ENCODE measurements at regions not wholly inside any gene's neighbourhood (a gene's known extent, or its start where the extent isn't known, plus 50 kb on each side); places are given as distances from the start of the nearest gene placed in this dataset.
"Not testable (repeated sequence)": the region's sequence is repeated elsewhere in the genome, so short reads cannot be mapped to it uniquely, and the experiment has no call there.

DNA sequence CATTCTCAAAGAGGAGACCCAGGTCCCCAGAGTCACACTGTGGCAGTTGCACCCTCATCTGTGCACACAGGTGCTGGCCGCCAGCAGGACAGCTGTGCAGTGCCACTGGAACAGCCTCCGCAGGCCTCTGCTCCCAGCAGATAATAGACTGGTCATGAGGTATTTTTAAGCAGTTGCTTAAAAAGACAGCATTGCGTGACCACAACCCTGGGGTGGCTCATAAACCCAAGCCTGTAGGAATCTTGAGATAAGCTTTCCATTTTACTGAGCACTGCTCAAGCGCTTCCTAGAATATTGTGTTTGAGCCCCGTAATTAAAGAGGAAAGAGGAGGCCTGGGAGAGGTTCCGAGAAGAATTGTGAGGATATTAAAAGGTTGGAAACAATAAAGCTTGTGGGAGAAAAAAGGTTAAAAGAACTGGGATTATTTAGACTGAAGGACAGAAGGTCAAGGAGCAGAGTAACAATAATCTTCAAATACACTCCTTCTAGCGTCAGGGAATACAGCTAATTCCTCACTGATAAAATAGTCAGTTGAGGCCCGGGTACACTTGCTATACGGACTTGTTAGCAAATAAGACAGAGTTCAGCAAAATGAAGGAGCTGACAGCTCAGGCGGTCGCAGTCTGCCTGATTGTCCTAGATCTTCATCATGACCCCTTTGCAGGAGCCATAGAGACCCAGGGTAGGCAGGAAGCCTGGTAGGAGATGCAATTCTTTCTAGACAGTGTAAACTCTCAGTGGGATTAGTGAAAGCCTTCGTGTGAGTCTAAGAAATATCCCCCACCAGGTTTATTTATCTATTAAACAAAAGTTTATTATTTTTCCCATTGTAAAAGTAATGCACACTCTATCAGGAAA, 86.2 kb upstream of the KIT start:
- in situ Hi-C loops (cut with HindIII; ENCODE audit: low sequenced_read_pairs): no loop called here

DNA sequence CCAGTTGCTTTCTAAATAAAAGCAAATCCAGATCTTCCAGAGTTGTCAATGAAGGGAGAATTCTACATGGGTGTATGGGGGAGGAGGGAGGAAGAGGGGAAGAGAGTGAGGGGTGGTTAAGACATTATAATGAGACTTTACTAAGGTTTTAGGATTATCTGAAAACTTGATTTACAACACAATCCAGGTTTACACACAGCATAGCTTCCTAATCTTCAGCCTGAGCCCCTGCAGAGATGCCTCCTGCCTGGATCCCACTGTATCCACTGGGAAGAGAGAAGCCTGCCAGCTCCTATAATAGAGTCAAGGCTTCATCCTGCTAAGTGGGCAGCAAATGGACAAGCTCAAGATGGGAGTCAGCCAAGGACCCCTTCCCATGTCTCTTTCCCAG, 85.6 kb upstream of the KIT start:
- in situ Hi-C loops (cut with HindIII; ENCODE audit: low sequenced_read_pairs): no loop called here

DNA sequence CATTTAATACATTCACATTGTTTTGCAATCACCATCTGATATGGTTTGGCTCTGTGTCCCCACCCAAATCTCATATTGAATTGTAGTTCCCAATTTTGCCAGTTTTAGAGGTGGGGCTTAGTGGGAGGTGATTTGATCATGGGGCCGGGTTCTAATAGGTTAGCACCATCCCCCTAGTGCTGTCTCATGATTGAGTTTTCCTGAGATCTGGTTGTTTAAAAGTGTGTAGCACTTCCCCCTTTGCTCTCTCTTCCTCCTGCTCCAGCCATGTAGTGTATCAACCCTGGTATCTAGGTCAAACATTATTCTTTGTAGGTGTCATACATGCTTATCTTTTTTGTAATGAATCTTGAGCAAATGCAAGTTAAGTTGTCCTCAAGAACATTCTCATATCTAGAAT, 83.3 kb upstream of the KIT start:
- in situ Hi-C loops (cut with HindIII; ENCODE audit: low sequenced_read_pairs): no loop called here

DNA sequence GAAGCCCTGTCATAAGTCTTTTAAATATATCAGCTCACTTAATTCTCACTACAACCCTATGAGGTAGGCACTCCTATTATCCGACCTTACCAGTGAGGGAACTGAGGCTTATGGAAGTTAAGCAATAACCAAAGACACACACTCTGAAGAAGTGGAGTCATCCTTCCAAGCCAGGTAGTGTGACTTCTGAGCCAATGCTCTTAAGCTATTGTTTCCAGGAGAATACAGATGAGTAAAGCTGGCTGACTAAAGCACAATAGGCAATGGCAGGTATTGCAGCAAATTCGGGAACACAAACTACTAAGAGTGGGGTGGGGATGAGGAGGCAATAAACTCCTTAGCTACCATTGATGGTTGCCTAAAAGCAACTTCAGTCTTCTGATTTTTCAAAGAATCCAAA, 81.8 kb upstream of the KIT start:
- in situ Hi-C loops (cut with HindIII; ENCODE audit: low sequenced_read_pairs): no loop called here

DNA sequence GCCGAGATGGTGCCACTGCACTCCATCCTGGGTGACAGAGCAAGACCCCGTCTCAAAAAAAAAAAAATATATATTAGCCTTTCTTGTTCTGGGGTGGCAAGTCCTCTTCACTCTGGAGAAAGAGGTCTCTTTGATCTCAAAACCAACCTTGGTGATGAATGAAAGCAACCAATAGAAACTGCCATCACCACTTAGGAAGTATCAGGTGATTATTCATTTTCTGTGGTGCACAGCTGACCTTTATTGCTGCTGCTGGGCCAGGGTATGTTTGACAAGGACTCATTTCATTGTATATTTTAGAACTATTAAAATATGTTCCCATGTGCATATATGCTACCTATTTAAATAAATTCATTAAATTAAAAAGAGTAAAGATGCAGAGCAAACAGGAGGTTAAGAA, 76.0 kb upstream of the KIT start:
- in situ Hi-C loops (cut with HindIII; ENCODE audit: low sequenced_read_pairs): no loop called here

DNA sequence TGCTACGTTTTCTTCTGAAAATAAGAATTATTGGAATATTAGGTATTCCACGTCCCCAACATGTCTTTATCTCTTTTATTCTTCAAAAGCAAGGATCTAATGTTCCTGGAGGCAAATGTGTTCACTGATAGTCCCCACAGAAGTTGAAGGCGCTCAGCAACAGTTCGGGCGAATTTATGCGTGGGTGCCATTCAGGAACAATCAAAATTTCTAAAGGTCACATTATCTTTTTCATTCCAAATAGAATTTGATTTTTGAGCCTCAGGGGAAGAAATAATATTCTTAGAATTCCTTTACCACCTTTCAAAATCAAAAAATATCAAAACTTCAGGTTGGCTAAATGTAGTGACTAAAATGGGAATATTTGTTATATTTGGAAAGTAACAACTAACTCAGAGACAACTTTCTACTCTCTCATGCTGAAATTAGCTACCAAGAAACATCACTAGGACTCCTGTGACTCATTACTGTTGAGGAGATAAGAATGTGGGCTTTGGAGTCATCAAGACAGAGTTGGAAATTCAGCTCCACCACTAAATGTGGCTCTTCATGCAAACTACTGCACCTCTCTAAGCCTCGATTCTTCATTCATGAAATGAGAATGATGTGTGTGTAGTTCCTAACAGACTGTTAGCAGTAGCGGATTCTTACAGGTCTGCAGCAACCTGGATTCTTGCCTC, 72.3 kb upstream of the KIT start:
- in situ Hi-C loops (cut with HindIII; ENCODE audit: low sequenced_read_pairs): no loop called here

DNA sequence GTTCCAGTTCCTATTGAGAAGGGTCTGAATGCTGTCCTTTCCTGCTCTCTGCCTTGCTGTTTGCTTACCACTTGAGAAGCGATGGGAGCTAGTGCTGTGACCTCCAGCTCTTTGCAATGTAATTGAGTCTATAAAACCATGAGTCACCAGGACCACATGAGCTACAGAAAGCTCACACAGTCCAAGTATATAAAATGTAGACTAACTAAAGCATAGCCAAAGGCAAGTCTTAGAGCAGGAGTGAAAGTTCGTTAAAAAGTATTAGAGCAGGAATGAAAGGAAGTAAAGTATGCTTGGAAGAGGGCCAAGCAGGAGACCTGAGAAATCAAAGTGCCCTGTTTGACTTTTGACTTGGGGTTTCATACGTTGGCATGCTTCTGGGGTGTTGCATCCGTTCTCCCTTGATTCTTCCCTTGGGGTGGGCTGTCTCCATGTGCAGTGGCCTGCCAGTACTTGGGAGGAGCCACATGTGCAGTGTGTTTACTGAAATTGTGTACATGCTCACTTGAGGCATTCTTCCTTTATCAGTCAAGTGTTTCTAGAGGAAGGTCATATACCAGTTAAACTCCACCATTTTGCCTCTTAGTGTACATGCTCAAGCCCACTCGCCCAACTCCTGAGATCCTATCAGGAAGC, 71.3 kb upstream of the KIT start:
- in situ Hi-C loops (cut with HindIII; ENCODE audit: low sequenced_read_pairs): no loop called here

DNA sequence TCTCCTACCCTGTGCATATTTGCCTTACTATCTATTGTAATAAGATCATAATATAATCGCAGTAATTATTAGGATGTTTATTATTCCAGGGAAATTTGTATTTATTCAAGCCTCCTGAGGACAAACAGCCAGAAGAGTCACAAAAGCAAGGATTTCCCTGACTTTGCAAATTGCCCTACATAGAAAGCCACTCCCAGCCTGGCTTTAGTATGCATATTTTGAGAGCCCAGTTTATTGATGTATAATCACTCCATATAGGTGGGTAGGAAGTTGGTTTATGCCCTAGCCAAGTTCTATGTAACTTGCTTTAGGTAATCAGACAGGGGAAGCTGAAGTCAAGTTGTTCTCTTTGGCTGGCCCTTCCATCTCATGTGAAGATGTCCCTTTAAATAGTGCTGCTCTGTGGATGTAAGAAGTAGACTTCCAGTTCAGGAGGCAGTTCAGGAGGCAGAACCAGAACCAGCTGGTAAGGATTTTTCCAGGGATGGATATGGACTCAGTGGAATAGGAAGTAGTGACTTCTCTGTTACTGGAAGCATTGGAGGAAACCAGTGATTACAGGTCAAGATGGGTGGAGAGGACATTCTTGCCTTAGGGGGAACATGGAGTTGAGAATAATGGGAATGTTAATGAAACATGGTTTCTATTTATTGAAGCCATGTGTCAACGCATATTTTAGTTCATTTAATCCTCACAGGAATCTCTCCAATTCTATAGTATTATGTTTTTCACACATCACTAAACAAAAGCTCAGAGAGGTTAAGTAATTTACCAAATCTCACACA, 70.5 kb upstream of the KIT start:
- in situ Hi-C loops (cut with HindIII; ENCODE audit: low sequenced_read_pairs): no loop called here

DNA sequence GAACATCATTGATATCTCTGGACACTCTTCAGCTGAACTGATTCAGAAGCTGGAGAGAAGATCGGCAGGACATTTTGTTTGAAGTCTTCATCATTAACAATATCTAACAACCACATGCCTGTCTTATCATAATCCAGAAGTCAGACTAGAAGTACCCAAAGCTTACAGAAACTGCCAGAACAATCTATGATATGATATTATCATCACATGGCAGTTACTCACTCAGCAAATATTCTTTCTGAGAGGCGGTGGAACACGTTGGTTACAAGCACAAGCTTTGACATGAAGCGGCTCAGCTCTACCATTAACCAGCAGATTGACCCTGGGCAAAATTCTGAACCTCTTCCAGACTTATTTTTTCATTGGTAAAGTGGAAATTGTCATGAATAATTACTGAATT, 69.4 kb upstream of the KIT start:
- in situ Hi-C loops (cut with HindIII; ENCODE audit: low sequenced_read_pairs): no loop called here

DNA sequence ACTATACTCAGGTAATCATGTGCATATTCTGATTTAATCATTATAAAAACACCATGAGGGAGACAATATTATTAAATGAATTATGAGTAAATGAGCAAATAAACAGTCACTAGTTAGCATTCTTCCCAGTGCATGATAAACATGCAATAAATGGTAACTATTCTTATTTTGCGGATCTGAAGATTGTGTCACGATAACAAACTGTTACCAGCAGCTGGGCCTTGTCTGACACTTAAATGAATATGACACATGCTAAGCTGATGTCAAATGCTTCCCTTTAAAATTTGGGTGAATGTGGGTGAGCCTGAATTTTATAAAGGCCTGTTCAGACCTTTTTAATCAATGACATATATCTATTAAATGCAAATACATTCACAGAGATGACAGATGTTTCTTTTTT, 68.2 kb upstream of the KIT start:
- in situ Hi-C loops (cut with HindIII; ENCODE audit: low sequenced_read_pairs): no loop called here

DNA sequence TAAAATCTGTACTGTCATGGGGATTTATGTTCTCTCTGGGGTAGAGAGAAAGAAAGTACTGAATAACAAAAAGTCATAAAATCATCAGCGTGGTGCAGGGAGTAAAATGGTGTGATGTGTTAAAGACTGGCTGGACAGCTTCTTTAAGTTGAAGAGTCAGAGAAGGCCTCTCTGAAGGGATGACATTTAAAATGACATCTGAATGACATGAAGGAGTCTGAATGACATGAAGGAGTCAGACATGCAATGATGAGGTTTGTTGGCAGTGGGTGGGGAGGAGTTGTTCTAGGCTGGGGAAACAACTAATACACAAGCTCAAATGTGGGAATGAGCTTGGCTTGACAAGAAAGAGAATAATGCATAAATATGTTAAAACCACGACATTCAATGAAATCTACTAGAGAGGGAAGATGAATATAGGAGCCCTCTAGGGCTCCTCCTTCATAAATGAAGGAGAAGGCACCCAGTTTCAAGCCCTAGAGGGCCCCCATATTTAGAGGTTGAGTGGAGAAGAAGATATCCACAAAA, 63.9 kb upstream of the KIT start:
- in situ Hi-C loops (cut with HindIII; ENCODE audit: low sequenced_read_pairs): no loop called here

DNA sequence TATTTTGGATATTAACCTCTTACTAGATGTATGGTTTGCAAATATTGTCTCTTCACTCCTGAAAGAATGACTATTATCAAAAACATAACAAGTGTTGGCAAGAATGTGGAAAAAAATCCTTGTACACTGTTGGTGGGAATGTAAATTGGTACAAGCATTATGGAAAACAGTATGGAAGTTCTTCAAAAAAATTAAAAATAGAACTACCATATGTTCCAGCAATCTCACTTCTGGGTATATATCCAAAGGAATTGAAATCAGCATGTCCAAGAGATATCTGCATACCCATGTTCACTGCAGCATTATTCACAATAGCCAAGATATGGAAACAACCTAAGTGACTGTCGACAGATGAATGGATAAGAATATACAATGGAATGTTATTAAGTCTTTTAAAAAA, 61.6 kb upstream of the KIT start:
- in situ Hi-C loops (cut with HindIII; ENCODE audit: low sequenced_read_pairs): no loop called here

DNA sequence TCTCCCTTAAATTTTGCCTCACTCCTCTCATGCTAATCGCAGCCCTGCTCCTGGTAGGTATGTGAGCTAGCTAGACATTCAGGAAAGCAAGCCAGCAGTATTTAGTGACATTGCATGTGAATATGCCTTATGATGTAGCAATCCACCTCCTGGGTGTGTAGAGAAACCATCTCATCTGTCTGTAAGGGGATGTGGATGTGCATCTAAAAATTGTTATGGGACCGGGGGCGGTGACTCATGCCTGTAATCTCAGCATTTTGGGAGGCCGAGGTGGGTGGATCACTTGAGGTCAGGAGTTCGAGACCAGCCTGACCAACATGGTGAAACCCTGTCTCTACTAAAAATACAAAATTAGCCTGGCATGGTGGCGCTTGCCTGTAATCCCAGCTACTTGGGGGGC, 60.1 kb upstream of the KIT start:
- in situ Hi-C loops (cut with HindIII; ENCODE audit: low sequenced_read_pairs): not testable (repeated sequence)

DNA sequence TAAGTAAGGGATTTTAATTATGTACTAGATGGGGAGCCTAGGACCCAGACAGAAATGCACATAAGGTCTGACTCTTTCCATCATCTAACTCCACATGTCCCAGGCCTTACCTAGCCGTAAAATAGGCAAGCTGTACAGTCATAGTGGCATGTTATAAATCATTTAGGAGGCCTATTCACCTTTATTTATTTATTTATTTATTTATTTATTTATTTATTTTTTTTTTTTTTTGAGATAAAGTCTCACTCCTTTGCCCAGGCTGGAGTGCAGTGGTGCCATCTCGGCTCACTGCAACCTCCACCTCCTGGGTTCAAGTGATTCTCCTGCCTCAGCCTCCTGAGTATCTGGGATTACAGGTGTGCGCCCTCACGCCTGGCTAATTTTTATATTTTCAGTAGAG, 55.6 kb upstream of the KIT start:
- in situ Hi-C loops (cut with HindIII; ENCODE audit: low sequenced_read_pairs): not testable (repeated sequence)

DNA sequence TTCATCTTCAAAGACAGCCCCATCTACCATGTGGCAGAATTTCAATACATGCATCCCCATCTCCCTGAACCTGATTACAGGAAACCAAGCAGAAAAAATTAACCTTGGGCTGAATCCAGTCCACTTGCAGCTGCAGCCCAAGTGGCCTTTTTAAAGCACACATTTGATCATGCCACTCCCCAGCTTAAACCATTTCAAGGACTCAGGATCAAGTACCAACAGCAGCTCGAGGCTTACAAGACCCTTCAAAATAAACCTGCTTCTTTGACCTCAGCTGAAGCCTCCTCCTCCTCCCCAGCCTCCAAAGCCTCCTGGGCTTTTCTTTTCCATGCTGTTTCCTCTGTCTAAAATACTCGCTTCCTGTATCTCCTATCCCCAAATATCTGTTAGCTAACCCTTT, 50.7 kb upstream of the KIT start:
- in situ Hi-C loops (cut with HindIII; ENCODE audit: low sequenced_read_pairs): no loop called here

DNA sequence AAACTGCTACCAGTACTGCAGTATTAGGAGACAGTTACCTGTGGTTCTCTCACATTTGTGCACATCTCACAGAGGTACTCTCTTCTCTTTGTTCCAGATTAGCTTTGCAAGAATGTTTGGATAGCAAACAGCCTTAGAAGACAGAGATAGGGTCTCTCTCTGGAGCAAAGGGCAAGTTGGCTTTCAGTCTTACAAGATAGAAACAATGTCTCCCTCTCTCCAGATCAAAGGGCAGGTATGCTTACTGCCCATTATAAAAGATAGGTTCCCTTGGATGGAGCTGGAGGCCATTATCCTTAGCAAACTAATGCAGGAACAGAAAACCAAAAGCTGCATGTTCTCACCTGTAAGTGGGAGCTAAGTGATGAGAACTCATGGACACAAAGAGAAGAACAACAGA, 50.2 kb upstream of the KIT start:
- in situ Hi-C loops (cut with HindIII; ENCODE audit: low sequenced_read_pairs): no loop called here
